Liver (tissue), 3 donors: ENCODE measurements at regions not wholly inside any gene's neighbourhood (a gene's known extent, or its start where the extent isn't known, plus 50 kb on each side); places are given as distances from the start of the nearest gene placed in this dataset.

Experiments used
- RAD21 ChIP-seq, 2 donors: IDR thresholded peaks; 2 replicates each; pipeline ENCODE4 v1.6.1; 2016; ENCODE audit warnings: antibody characterized with exemption in 2 of 2, mild to moderate bottlenecking in 2 of 2
- SP1 ChIP-seq: IDR thresholded peaks from 2 replicates; pipeline ENCODE4 v1.6.1; 2018; ENCODE audit warnings: antibody characterized with exemption, mild to moderate bottlenecking
- TAF1 ChIP-seq: conservative IDR thresholded peaks from 2 replicates; pipeline ENCODE4 v1.6.1; 2016; ENCODE audit warnings: antibody characterized with exemption, mild to moderate bottlenecking
- YY1 ChIP-seq: IDR thresholded peaks from 2 replicates; pipeline ENCODE4 v1.6.1; 2016; ENCODE audit warnings: antibody characterized with exemption, mild to moderate bottlenecking
- TF ChIP-seq, protein P1 (sequence below): fragments of 150-350 bp; IDR thresholded peaks from 2 replicates; pipeline ENCODE4 v1.5.1; 2017; ENCODE audit warnings: improper control_type of control experiment, low read depth, low read length; ENCODE audit not compliant: missing input control
- TF ChIP-seq, protein P2 (sequence below): IDR thresholded peaks from 2 replicates; pipeline ENCODE4 v1.6.1; 2016; ENCODE audit warnings: antibody characterized with exemption
- TF ChIP-seq, protein P3 (sequence below): IDR thresholded peaks from 2 replicates; pipeline ENCODE4 v1.6.1; 2016; ENCODE audit warnings: antibody characterized with exemption
- donor health status: healthy.
- donor health status: healthy.

- TF ChIP-seq, protein P1, sequence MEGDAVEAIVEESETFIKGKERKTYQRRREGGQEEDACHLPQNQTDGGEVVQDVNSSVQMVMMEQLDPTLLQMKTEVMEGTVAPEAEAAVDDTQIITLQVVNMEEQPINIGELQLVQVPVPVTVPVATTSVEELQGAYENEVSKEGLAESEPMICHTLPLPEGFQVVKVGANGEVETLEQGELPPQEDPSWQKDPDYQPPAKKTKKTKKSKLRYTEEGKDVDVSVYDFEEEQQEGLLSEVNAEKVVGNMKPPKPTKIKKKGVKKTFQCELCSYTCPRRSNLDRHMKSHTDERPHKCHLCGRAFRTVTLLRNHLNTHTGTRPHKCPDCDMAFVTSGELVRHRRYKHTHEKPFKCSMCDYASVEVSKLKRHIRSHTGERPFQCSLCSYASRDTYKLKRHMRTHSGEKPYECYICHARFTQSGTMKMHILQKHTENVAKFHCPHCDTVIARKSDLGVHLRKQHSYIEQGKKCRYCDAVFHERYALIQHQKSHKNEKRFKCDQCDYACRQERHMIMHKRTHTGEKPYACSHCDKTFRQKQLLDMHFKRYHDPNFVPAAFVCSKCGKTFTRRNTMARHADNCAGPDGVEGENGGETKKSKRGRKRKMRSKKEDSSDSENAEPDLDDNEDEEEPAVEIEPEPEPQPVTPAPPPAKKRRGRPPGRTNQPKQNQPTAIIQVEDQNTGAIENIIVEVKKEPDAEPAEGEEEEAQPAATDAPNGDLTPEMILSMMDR, result no peak
- TF ChIP-seq YY1 (no peak), TAF1 (no peak), SP1 (no peak), RAD21 (IDR thresholded peaks at IDR 0.05) (no peak)
- TF ChIP-seq, protein P2, sequence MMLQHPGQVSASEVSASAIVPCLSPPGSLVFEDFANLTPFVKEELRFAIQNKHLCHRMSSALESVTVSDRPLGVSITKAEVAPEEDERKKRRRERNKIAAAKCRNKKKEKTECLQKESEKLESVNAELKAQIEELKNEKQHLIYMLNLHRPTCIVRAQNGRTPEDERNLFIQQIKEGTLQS, result no peak
- TF ChIP-seq, protein P3, sequence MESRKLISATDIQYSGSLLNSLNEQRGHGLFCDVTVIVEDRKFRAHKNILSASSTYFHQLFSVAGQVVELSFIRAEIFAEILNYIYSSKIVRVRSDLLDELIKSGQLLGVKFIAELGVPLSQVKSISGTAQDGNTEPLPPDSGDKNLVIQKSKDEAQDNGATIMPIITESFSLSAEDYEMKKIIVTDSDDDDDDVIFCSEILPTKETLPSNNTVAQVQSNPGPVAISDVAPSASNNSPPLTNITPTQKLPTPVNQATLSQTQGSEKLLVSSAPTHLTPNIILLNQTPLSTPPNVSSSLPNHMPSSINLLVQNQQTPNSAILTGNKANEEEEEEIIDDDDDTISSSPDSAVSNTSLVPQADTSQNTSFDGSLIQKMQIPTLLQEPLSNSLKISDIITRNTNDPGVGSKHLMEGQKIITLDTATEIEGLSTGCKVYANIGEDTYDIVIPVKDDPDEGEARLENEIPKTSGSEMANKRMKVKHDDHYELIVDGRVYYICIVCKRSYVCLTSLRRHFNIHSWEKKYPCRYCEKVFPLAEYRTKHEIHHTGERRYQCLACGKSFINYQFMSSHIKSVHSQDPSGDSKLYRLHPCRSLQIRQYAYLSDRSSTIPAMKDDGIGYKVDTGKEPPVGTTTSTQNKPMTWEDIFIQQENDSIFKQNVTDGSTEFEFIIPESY, result no peak
Observed at GRCh38 chr5:87499478-87500410, 87.0 kb upstream of the CCNH start.
